Loucy (cell line): ENCODE measurements at regions not wholly inside any gene's neighbourhood (a gene's known extent, or its start where the extent isn't known, plus 50 kb on each side); places are given as distances from the start of the nearest gene placed in this dataset.

Experiments
- H2AFZ ChIP-seq: fragments of 200-600 bp; sonication (generic); 2 replicates; pipeline ENCODE4 v1.6.0; 2016; ENCODE audit warnings: antibody characterized with exemption, mild to moderate bottlenecking, low read length, moderate library complexity
- H3F3A ChIP-seq: fragments of 200-600 bp; 2 replicates; pipeline ENCODE4 v1.6.0; 2016; ENCODE audit warnings: antibody characterized with exemption, low read depth, mild to moderate bottlenecking
- H3K27me3 ChIP-seq: fragments of 200-600 bp; sonication (generic); 2 replicates; pipeline ENCODE4 v1.6.1; 2014; ENCODE audit warnings: low read length, mild to moderate bottlenecking; ENCODE audit not compliant: insufficient read depth, poor library complexity, severe bottlenecking
- H3K36me3 ChIP-seq: fragments of 200-600 bp; sonication (generic); 2 replicates; pipeline ENCODE4 v1.6.1; 2016; ENCODE audit warnings: low read length; ENCODE audit not compliant: insufficient read depth
- H3K4me1 ChIP-seq: fragments of 200-600 bp; sonication (generic); 2 replicates; pipeline ENCODE4 v1.5.1; 2014; ENCODE audit warnings: low read length, mild to moderate bottlenecking; ENCODE audit not compliant: insufficient read depth, poor library complexity, severe bottlenecking
- H3K4me2 ChIP-seq: fragments of 200-600 bp; sonication (generic); 2 replicates; pipeline ENCODE4 v1.6.0; 2014; ENCODE audit warnings: antibody characterized with exemption, low read length, low read depth, mild to moderate bottlenecking; ENCODE audit not compliant: poor library complexity, severe bottlenecking
- H3K4me3 ChIP-seq: fragments of 200-600 bp; sonication (generic); 2 replicates; pipeline ENCODE4 v1.5.1; 2014; ENCODE audit warnings: low read length, mild to moderate bottlenecking, mixed read lengths; ENCODE audit not compliant: poor library complexity, severe bottlenecking
- H3K79me2 ChIP-seq: fragments of 200-600 bp; sonication (generic); 2 replicates; pipeline ENCODE4 v1.6.1; 2014; ENCODE audit warnings: low read length; ENCODE audit not compliant: insufficient read depth
- H3K9ac ChIP-seq: fragments of 200-600 bp; sonication (generic); 2 replicates; pipeline ENCODE4 v1.6.0; 2014; ENCODE audit warnings: mild to moderate bottlenecking, low read depth, low read length, moderate library complexity; ENCODE audit not compliant: poor library complexity, severe bottlenecking
- H3K9me2 ChIP-seq: fragments of 200-600 bp; sonication (generic); replicated peaks from 2 replicates; pipeline ENCODE4 v1.6.1; 2016; ENCODE audit warnings: low read depth, low read length, mixed read lengths
- H3K9me3 ChIP-seq: fragments of 200-600 bp; sonication (generic); 2 replicates; pipeline ENCODE4 v1.6.1; 2014; ENCODE audit warnings: mild to moderate bottlenecking, antibody characterized with exemption, low read length, low read depth; ENCODE audit not compliant: insufficient read depth
- H4K20me1 ChIP-seq: fragments of 200-600 bp; sonication (generic); 2 replicates; pipeline ENCODE4 v1.6.0; 2014; ENCODE audit warnings: antibody characterized with exemption, low read length, mild to moderate bottlenecking; ENCODE audit not compliant: insufficient read depth, poor library complexity, severe bottlenecking
- EZH2phosphoT487 ChIP-seq: fragments of 200-600 bp; IDR thresholded peaks from 2 replicates; pipeline ENCODE4 v1.6.1; 2018; ENCODE audit warnings: antibody characterized with exemption, mild to moderate bottlenecking, moderate library complexity, borderline replicate concordance
- TF ChIP-seq, protein P1 (sequence below): fragments of 200-600 bp; sonication (generic); conservative IDR thresholded peaks from 2 replicates; pipeline ENCODE4 v1.5.1; 2014; ENCODE audit warnings: mild to moderate bottlenecking, antibody characterized with exemption, low read length

DNA sequence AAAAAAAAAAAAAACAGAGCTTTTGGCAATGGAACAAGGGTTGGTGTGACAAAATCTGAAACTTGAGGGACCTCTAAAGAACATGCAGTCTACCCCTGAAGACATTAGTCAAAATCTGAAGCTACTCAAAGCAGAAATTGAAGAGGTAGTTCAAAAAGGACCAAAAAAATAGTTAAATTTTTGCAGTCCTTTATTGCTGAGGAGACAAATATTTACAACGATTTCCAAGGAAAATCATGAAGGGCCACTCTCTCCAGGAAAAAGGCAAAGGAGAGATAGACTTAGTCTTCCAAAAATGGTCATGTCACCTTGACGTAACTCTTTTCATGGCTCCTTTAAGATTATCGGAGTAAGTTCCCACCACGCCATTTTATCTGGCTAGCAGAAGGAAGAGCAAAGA, 452.0 kb downstream of the XIRP2 start:
- no peak overlapping the region for H3K4me2 ChIP-seq
- H3K9me3 ChIP-seq: no peaks in the 10 kb centered on the region
- no peaks in the 10 kb centered on the region for H3K27me3 ChIP-seq
- TF ChIP-seq EZH2phosphoT487: no peak
- TF ChIP-seq, protein P1, sequence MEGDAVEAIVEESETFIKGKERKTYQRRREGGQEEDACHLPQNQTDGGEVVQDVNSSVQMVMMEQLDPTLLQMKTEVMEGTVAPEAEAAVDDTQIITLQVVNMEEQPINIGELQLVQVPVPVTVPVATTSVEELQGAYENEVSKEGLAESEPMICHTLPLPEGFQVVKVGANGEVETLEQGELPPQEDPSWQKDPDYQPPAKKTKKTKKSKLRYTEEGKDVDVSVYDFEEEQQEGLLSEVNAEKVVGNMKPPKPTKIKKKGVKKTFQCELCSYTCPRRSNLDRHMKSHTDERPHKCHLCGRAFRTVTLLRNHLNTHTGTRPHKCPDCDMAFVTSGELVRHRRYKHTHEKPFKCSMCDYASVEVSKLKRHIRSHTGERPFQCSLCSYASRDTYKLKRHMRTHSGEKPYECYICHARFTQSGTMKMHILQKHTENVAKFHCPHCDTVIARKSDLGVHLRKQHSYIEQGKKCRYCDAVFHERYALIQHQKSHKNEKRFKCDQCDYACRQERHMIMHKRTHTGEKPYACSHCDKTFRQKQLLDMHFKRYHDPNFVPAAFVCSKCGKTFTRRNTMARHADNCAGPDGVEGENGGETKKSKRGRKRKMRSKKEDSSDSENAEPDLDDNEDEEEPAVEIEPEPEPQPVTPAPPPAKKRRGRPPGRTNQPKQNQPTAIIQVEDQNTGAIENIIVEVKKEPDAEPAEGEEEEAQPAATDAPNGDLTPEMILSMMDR: no peak
- H3F3A ChIP-seq: no peaks in the 10 kb centered on the region
- no peaks in the 10 kb centered on the region for H3K4me1 ChIP-seq
- no peak overlapping the region for H2AFZ ChIP-seq
- no peaks in the 10 kb centered on the region for H4K20me1 ChIP-seq
- no peaks in the 10 kb centered on the region for H3K36me3 ChIP-seq
- H3K4me3 ChIP-seq: no peak overlapping the region
- H3K9me2 ChIP-seq: no peaks in the 10 kb centered on the region
- no peaks in the 10 kb centered on the region for H3K79me2 ChIP-seq
- H3K9ac ChIP-seq: no peak overlapping the region

DNA sequence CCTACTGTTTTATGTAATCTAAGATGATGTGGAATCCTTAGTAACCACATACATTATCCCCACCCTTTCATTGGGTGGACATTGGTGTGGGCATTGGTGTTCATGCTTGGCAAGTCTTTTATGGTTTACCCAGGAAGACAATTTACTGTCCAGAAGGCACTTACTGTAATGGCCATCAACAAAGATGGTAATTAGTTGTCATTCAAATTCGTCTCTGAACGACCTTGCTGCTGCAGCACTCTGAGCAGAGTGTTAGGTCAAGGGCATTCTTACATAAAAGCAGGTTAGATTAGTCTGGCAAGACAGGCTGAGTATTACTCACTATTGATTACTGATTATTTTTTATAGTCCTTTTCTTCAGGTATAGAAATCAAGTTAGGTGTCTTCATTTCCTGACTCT, 447.9 kb downstream of the XIRP2 start:
- Histone ChIP-seq H3K4me2 (no peak overlapping the region), H3K4me1 (no peaks in the 10 kb centered on the region), H3F3A (no peaks in the 10 kb centered on the region), H3K9me3 (no peaks in the 10 kb centered on the region), H2AFZ (no peak overlapping the region), H3K9ac (no peak overlapping the region), H4K20me1 (no peaks in the 10 kb centered on the region), H3K27me3 (no peaks in the 10 kb centered on the region), H3K36me3 (no peaks in the 10 kb centered on the region), H3K4me3 (no peak overlapping the region), H3K79me2 (no peaks in the 10 kb centered on the region), H3K9me2 (no peaks in the 10 kb centered on the region)
- TF ChIP-seq, protein P1: no peak
- no peak for TF ChIP-seq EZH2phosphoT487

DNA sequence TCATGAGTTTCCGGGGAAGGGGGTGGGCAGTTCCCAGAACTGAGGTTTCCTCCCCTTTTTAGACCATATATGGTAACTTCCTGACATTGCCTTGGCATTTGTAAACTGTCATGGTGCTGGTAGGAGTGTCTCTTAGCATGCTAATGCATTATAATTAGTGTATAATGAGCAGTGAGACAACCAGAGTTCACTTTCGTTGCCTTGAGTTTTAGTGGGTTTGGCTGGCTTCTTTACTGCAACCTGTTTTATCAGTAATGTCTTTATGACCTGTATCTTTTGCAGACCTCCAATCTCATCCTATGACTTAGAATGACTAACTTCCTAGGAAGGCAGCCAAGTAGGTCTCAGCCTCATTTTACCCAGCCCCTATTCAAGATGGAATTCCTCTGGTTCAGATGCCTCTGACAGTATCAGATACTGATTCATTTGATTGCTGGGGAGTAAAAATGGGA, 447.3 kb downstream of the XIRP2 start:
- Histone ChIP-seq H3K4me1 (no peaks in the 10 kb centered on the region), H3K4me2 (no peak overlapping the region), H3K4me3 (no peak overlapping the region), H3K9me2 (no peaks in the 10 kb centered on the region), H3K27me3 (no peaks in the 10 kb centered on the region), H3K36me3 (no peaks in the 10 kb centered on the region), H3K79me2 (no peaks in the 10 kb centered on the region), H3K9me3 (no peaks in the 10 kb centered on the region), H4K20me1 (no peaks in the 10 kb centered on the region), H2AFZ (no peak overlapping the region), H3K9ac (no peak overlapping the region), H3F3A (no peaks in the 10 kb centered on the region)
- no peak for TF ChIP-seq EZH2phosphoT487
- TF ChIP-seq, protein P1: no peak
